OCI-LY3 (cell line): ENCODE measurements at regions not wholly inside any gene's neighbourhood (a gene's known extent, or its start where the extent isn't known, plus 50 kb on each side); places are given as distances from the start of the nearest gene placed in this dataset.

ENCODE experiments used
- H2AFZ ChIP-seq: fragments of 200-600, 300-600 bp; shearing (Covaris generic); 2 replicates; pipeline ENCODE4 v1.6.0; 2014; ENCODE audit warnings: antibody characterized with exemption, low read depth, low read length
- H3K27ac ChIP-seq: fragments of 200-600, 300-600 bp; sonication (generic); 2 replicates; pipeline ENCODE4 v1.5.1; 2014; ENCODE audit warnings: mild to moderate bottlenecking, low read length, moderate library complexity, mixed read lengths
- H3K27me3 ChIP-seq: fragments of 200-600, 300-600 bp; sonication (generic); 2 replicates; pipeline ENCODE4 v1.6.1; 2014; ENCODE audit warnings: low read depth, low read length, mixed read lengths
- H3K36me3 ChIP-seq: fragments of 200-600, 300-600 bp; sonication (generic); replicated peaks from 2 replicates; pipeline ENCODE3; 2014; ENCODE audit warnings: low read depth, low read length, mixed read lengths
- H3K4me1 ChIP-seq: fragments of 300-600, 200-600 bp; sonication (generic); 2 replicates; pipeline ENCODE4 v1.6.1; 2014; ENCODE audit warnings: low read length, mixed read lengths
- H3K4me2 ChIP-seq: fragments of 200-600, 300-600 bp; sonication (generic); 2 replicates; pipeline ENCODE4 v1.6.1; 2014; ENCODE audit warnings: low read length, mixed read lengths
- H3K4me3 ChIP-seq: fragments of 300-600, 200-600 bp; sonication (generic); 2 replicates; pipeline ENCODE4 v1.5.1; 2014; ENCODE audit warnings: antibody characterized with exemption, mild to moderate bottlenecking, low read length, moderate library complexity
- H3K79me2 ChIP-seq: fragments of 300-600, 200-600 bp; shearing (Covaris generic); 2 replicates; pipeline ENCODE4 v1.6.1; 2014; ENCODE audit warnings: mild to moderate bottlenecking, low read length, mixed read lengths
- H3K9ac ChIP-seq: fragments of 300-600, 200-600 bp; shearing (Covaris generic); 2 replicates; pipeline ENCODE4 v1.6.0; 2014; ENCODE audit warnings: mild to moderate bottlenecking, low read length, moderate library complexity
- H3K9me3 ChIP-seq: fragments of 200-600, 300-600 bp; shearing (Covaris generic); 2 replicates; pipeline ENCODE4 v1.6.1; 2014; ENCODE audit warnings: low read length, mixed read lengths; ENCODE audit not compliant: insufficient read depth
- H4K20me1 ChIP-seq: fragments of 200-600, 300-600 bp; sonication (generic); 2 replicates; pipeline ENCODE4 v1.6.1; 2016; ENCODE audit warnings: low read length, mixed read lengths; ENCODE audit not compliant: insufficient read depth
- CTCF ChIP-seq: fragments of 200-600, 300-600 bp; sonication (generic); IDR thresholded peaks from 2 replicates; pipeline ENCODE4 v1.5.1; 2014; ENCODE audit warnings: antibody characterized with exemption, low read length, low read depth
- EZH2phosphoT487 ChIP-seq: fragments of 200-600 bp; shearing (Covaris generic); IDR thresholded peaks from 2 replicates; pipeline ENCODE4 v1.6.1; 2018; ENCODE audit warnings: antibody characterized with exemption, mixed run types, low read depth

DNA sequence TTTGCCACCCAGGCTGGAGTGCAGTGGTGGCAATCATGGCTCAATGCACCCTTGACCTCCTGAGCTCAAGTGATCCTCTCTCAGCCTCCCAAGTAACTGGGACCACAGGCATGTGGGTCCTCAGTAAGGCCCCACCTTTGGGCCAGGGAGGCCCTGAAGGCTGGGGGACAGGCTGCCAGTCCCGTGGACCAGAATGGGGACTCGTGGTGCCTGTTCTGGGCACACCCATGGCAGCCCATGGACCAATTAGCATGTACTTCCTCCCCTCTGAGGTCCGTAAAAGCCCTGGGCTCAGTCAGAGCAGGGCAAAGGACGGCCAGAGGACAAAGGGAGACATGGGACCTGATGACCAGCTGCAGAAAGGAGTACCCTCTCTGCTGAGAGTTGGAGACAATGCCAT is 1590.8 kb downstream of the KHDRBS2 start:
- H4K20me1 ChIP-seq, result no peaks in the 10 kb centered on the region

DNA sequence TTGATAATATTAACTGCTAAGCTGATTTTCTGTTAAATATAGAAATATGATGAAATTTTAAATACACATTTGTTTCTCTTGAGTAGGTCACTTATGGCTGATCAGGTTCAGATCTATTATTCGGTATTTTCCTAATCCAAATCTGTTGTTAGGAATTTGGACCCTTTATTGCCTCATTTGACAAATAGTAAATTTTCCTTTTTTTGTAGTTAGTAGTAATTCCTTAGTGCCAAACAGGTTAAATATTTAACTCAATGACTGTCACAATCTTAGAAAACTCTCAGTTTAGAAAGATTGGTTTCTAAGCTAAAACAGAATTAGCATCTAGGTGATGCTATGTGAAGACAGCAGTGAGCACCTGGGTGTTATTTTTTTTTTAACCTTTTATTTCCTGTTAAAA is 1598.9 kb downstream of the KHDRBS2 start:
- Histone ChIP-seq H3K4me2 (no peak overlapping the region), H4K20me1 (no peaks in the 10 kb centered on the region), H3K27ac (no peak overlapping the region), H2AFZ (no peak overlapping the region), H3K27me3 (no peaks in the 10 kb centered on the region), H3K4me1 (no peaks in the 10 kb centered on the region), H3K36me3 (no peaks in the 10 kb centered on the region), H3K9ac (no peak overlapping the region), H3K4me3 (no peak overlapping the region), H3K79me2 (no peaks in the 10 kb centered on the region), H3K9me3 (no peaks in the 10 kb centered on the region)
- TF ChIP-seq CTCF (no peak), EZH2phosphoT487 (no peak)

More for the DNA sequence above, 1590.8 kb downstream of the KHDRBS2 start:
- no peaks in the 10 kb centered on the region for H3K9me3 ChIP-seq
- no peak overlapping the region for H2AFZ ChIP-seq
- no peaks in the 10 kb centered on the region for H3K27me3 ChIP-seq
- H3K4me3 ChIP-seq, result no peak overlapping the region
- no peak overlapping the region for H3K27ac ChIP-seq
- TF ChIP-seq CTCF, result no peak
- TF ChIP-seq EZH2phosphoT487, result no peak
- H3K4me2 ChIP-seq, result no peak overlapping the region
- no peaks in the 10 kb centered on the region for H3K4me1 ChIP-seq
- H3K79me2 ChIP-seq, result no peaks in the 10 kb centered on the region
- no peaks in the 10 kb centered on the region for H3K36me3 ChIP-seq
- no peak overlapping the region for H3K9ac ChIP-seq

- Histone ChIP-seq H3K4me3 (no peak overlapping the region), H3K27me3 (no peaks in the 10 kb centered on the region), H3K79me2 (no peaks in the 10 kb centered on the region), H3K27ac (no peak overlapping the region), H2AFZ (no peak overlapping the region), H3K4me2 (no peak overlapping the region), H3K4me1 (no peaks in the 10 kb centered on the region), H4K20me1 (no peaks in the 10 kb centered on the region), H3K9ac (no peak overlapping the region), H3K9me3 (no peaks in the 10 kb centered on the region), H3K36me3 (no peaks in the 10 kb centered on the region)
- TF ChIP-seq CTCF (no peak), EZH2phosphoT487 (no peak)
These were observed 1604.2 kb downstream of the KHDRBS2 start for GRCh38 chr6:60681806-60682205.

- Histone ChIP-seq H3K4me1 (no peaks in the 10 kb centered on the region), H3K27me3 (no peaks in the 10 kb centered on the region), H2AFZ (no peak overlapping the region), H3K79me2 (no peaks in the 10 kb centered on the region), H3K4me2 (no peak overlapping the region), H3K4me3 (no peak overlapping the region), H3K27ac (no peak overlapping the region), H3K9ac (no peak overlapping the region), H3K9me3 (no peaks in the 10 kb centered on the region), H3K36me3 (no peaks in the 10 kb centered on the region), H4K20me1 (no peaks in the 10 kb centered on the region)
- TF ChIP-seq EZH2phosphoT487, result no peak
- TF ChIP-seq CTCF, result no peak
These were observed 1606.8 kb downstream of the KHDRBS2 start for GRCh38 chr6:60679175-60679574.
